ENCODE measurements at regions not wholly inside any gene's neighbourhood (a gene's known extent, or its start where the extent isn't known, plus 50 kb on each side); places are given as distances from the start of the nearest gene placed in this dataset.

- H3K4me3 ChIP-seq (ENCODE audit: low read depth, low read length), result no peak overlapping the region
- TF ChIP-seq CTCF (IDR thresholded peaks at IDR 0.05; ENCODE audit: low read depth, low read length), result no peak
These were observed 122.1 kb upstream of the ISX start for GRCh38 chr22:34943830-34944229.

- TF ChIP-seq CTCF (IDR thresholded peaks at IDR 0.05; ENCODE audit: low read depth, low read length), result no peak
These were observed 119.5 kb upstream of the ISX start for GRCh38 chr22:34946339-34946985.

GRCh38 chr22:34950489-34950888, 115.5 kb upstream of the ISX start:
- H3K4me3 ChIP-seq (ENCODE audit: low read depth, low read length), result no peak overlapping the region
- TF ChIP-seq CTCF (IDR thresholded peaks at IDR 0.05; ENCODE audit: low read depth, low read length), result no peak

More at GRCh38 chr22:34946339-34946985, 119.5 kb upstream of the ISX start:
- no peak overlapping the region for H3K4me3 ChIP-seq (ENCODE audit: low read depth, low read length)

- no peak overlapping the region for H3K4me3 ChIP-seq (ENCODE audit: low read depth, low read length)
- no peak for TF ChIP-seq CTCF (IDR thresholded peaks at IDR 0.05; ENCODE audit: low read depth, low read length)
These were observed 114.7 kb upstream of the ISX start for GRCh38 chr22:34951212-34951611.

GRCh38 chr22:34960005-34960404, 106.0 kb upstream of the ISX start:
- no peak overlapping the region for H3K4me3 ChIP-seq (ENCODE audit: low read depth, low read length)
- no peak for TF ChIP-seq CTCF (IDR thresholded peaks at IDR 0.05; ENCODE audit: low read depth, low read length)

GRCh38 chr22:34966980-34967565, 98.9 kb upstream of the ISX start:
- H3K4me3 ChIP-seq (ENCODE audit: low read depth, low read length), result no peak overlapping the region
- no peak for TF ChIP-seq CTCF (IDR thresholded peaks at IDR 0.05; ENCODE audit: low read depth, low read length)

GRCh38 chr22:34969001-34969790, 96.8 kb upstream of the ISX start:
- no peak overlapping the region for H3K4me3 ChIP-seq (ENCODE audit: low read depth, low read length)
- TF ChIP-seq CTCF (IDR thresholded peaks at IDR 0.05; ENCODE audit: low read depth, low read length), result no peak
